SHP77 treated with DMSO at 0.1 percent for 48 hours (cell line): ENCODE measurements at regions not wholly inside any gene's neighbourhood (a gene's known extent, or its start where the extent isn't known, plus 50 kb on each side); places are given as distances from the start of the nearest gene placed in this dataset.

ENCODE experiments used
- DNase-seq: peaks from one replicate; lab custom pipeline; 2025; lab: John Stamatoyannopoulos, UW

DNA sequence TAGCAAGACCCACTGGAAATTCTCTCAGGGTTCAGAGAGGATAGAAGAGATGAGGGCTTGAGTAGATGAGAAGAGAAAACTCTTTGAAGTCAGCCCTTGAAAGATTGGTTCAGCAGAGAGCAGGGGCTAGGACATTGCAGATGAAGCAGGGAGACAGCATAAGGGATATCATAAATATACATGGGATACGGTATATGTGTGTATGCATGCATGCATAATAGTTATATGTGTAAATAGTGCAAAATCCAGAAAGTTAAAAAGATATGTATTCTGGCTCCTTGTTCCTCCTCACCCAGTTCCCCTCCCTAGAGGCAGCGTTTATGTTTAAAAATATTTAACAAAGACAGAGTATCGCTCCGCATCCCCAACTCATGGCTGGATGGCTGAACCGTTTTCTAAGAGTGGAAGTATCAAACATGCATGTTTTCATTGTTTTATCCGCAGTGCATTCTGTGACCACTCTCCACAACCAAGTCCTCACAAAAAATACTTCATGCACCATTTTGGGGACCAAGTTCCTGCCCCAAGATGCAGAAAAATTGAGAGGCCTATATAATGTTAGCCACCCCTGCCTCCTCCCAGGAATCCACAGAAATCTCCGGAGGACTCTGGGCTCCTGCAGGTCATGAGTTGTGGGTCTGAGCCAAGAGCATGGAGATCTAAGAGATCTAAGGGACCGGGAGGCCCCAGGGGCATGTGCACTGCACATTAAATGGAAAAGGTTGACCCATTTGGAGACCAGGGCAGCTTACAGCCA lies 119.5 kb downstream of the MTX3 start:
- DNase-seq = no peak

DNA sequence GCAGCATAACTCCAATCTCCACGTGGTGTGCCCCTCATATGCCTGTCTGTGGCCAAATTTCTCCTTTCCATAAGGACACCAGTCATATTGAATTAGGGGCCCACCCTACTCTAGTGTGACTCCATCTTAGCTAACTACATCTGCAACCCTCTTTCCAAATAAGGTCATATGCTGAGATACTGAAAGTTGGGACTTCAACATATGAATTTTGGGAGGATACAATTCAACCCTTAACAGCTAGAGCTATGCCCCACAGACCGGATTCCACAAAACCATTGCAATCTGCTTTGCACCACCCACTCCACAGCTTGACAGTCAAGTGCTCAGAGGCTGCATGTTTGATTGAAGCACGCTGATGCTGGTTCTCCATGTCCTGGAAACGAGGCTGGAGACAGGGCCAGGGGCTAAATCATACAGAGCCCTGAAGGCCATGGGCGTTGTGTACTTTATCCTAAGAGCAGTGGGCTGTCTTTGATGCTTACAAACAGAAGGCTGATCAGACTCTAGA lies 122.8 kb downstream of the MTX3 start:
- no peak for DNase-seq

DNA sequence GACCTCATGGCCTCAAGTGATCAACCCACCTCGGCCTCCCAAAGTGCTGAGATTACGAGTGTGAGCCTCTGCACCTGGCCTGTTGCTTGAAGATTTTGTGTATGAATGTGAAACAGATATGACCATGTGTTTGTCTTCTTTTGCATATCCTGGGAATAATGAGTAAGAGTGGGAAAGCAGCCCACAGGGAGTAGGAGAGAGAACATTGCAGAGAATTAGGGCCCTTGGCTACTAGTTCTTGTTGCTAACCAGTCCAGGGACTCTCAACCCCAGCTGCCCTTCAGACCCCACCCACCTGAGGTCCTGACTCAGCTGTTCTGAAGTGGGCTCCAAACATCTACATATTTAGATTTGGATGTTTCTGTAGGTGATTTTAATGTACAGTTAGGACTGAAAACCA lies 125.5 kb downstream of the MTX3 start:
- no peak for DNase-seq

DNA sequence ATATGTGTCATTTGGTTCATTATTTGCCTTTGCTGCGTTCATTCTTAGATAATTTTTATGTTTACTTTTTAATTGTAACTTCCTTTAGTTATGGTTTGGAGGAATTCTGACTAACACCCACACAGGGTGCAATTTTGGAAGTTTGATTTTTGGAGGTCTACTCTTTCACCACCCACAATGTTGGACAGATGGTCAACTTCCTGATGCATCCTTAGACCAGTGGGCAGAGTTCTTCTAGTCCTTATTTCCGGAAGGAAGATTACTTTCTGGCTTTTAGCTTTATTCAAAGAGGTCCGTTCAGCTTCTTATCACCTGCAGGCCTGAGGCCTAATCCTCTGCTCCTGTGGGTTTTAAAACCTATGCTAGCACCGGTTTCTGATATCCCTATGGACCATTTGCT lies 126.7 kb downstream of the MTX3 start:
- DNase-seq = no peak

DNA sequence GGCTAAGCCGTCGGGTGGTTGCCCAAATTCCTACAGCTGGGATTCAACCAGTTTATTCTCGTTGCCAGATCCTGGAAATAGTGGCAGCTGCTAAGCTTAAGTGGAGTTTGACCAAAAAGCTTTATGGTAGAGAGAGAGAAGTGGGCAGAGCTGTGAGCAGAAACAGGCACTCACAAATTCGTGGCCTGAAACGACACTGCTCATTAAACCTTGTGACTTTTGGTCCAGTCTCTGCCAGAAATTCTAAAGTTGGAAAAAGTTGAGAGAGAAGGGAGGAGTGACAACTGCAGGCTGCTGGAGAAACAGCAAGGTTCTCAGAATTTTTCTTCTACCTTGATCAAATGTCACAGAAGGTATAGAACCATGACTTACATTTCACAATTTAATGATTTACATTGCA lies 131.5 kb downstream of the MTX3 start:
- DNase-seq = no peak

DNA sequence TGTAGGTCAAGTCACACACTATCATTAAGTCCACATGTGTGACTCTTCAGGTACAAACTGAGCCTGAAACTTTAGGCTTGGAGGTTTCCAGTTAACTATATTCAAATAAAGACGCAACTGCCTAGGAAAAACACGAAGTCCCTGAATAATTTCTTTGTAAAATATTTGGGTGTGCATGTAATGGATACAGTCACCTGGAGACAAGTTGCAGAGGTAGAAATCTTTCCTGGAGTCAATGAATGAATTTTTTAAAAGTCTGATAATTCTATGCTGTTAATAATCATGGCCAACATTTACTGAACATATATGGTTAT lies 132.7 kb downstream of the MTX3 start:
- DNase-seq = no peak

DNA sequence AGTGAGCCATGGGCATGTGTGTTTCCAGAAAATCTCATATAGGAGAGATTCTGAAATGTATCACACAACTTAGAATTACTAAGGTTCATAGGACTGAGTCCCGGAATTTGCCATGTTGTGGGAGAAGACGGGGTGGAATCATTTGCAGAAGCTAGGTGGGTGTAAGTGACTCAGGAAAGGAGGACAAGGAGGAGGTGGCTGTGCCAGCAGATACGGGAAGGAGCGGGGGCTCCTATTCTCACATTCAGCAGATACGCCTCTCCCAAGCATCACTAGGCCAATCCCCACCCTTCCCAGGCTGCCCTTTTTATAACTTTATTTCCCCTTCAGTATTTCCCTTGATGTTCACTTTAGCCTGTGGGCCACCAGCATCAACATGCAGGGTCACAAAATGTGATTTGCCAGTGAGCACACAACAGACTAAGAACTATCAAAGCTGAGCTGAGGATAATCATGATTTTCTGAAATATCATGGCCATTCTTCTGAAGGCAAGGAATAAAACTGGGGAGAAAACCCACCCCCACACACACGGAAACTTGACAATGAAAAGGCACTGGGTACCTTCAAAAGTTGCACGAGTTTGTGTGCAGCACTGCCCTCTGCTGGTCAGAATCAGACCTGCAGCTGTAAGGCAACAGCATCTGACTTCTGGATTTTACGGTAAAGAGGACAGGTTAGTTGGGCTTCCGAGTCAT lies 133.2 kb downstream of the MTX3 start:
- peak; percentile 10 for DNase-seq

DNA sequence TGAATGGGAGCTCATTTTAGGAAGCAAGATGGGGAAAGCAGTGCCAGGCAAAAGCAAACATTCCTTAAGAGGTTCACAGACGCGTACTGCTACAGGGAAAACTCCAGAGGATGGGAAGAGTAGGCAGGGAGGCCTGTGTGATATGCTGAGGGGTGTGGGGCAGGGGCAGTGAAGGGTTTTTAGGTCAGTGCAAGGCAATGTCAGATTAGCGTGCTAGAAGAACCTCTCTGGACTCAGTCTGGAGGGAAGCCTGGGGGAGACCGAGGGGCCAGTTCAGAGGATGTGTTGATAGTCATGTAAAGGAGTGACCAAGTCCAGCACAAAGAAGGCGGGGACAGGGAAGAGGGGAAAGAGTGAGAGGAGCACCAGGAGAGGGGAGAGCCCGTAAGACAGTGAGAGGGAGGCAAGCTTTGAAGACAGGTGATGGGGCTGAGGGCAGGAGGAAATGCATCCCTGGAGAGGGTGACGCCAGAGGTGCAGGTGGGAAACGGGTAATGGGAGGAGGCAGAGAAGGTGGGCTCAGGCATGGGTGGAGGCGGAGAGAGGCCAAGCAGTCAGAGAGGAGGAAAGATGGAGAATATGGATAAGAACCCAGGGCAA lies 134.5 kb downstream of the MTX3 start:
- DNase-seq = no peak

DNA sequence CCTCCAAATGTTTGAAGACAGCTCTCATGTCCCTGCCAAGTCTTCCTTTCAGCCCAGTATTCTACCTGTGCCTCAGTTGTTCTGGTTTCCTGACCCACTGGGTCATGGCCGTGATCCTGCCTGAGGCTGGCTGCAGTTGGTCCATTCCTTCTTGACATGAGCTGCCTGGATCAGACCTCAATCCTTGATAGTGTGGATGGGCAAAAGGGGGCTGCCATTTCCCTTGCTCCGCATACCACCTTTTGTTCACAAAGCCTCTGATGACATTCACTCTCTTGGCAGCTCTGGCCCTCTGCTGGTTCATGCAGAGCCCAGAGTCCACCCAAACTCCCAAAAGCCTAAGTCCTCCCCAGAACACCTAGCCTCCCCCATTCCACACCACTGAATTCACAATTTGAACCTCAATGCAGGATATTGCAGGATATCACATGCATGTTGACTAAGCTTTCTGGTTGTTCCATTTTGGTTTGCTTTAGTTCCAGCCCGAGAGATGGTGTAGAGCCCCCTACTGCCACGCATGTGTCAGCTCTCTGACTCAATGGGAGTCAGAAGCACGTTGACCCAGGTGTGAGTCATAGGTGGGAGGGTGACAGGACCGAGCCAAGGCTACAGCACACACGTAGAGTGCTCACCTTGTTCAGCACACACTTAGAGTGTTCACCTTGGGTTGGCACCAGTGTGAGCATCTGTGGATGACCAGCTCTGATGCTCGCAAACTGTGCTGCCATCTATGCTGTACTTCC lies 137.2 kb downstream of the MTX3 start:
- no peak for DNase-seq

DNA sequence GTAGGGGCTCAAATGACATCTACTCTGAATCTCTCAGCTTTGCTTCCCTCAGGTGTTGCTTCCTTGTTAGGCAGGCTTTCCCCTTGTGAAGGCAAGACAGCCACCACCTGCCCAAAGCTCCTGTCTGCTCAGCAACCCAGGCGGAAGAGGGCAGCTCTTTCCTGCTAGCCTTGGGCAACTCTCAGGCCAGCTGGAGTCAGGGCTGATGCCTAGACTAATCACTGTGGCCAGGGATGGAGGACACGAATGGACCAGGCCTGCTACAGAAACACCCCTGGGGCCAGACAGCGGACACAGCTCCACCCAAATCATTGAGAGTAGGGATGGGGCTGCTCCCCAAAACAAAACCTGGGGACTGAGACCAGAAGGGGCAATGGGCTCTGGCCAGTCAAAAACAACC lies 138.0 kb downstream of the MTX3 start:
- DNase-seq = no peak

DNA sequence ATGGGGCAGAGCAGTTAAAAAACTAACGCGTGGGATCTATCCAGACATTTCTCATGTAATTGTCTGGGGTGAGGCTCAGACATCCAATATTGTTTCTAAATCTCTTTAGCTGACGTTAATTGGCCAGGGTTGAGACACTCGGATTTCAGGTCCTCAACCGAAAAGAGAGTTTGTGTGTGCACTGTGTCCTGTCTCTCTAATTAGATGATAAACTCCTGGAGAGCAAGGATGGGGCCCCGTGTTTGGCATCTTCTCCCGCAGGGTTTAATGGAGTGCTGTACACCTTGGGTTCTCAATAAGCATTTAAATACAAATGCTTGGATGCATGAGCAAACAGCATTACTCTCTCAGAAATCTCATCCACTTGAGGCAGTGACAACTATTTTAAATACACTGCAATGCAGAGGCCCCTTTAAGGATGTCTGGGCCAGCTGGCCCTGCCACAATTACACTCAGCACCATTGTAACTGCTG lies 139.6 kb downstream of the MTX3 start:
- no peak for DNase-seq

DNA sequence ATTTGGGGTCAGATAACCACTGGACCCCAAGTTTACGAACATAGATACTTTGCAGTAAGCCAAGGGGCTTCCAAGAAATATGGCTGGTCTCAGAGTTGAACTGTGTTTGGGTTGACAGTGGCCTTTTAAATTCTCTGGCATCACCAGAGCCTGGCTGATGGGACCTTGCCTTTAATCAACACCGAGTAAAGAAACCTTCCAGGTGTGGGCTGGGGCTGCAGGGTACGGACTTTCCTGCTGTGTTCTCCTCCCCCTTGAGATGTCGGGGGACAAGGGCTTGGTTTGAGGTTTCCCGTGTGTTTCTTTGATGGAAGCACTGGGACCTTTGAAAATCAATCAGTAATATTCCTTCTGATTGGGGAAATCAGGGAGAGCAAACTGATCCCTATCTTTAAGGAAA lies 140.1 kb downstream of the MTX3 start:
- no peak for DNase-seq

DNA sequence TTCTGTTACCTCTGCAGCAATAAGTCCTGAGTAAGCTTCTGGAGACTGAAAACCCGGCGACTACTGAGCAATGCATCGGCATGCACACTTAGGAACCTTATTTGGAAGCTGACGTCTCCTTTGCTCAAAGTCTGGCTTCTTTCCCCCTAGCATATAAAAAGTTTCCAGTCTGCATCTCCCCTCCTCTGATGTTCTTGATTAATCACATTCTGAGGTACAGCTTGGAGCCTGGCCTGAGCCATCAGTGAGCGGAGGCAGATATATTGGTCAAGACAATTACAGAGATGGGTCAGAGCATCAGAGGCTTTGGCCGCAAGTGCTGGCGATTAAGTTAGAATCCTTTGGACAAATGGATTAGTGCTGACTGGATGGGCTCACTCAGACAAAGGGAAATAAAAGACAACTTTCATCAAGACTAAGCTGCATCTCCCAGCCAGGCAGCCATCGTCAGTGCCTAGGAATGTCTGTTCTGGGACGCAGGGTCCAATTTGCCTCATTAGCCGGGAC lies 140.7 kb downstream of the MTX3 start:
- DNase-seq = no peak

DNA sequence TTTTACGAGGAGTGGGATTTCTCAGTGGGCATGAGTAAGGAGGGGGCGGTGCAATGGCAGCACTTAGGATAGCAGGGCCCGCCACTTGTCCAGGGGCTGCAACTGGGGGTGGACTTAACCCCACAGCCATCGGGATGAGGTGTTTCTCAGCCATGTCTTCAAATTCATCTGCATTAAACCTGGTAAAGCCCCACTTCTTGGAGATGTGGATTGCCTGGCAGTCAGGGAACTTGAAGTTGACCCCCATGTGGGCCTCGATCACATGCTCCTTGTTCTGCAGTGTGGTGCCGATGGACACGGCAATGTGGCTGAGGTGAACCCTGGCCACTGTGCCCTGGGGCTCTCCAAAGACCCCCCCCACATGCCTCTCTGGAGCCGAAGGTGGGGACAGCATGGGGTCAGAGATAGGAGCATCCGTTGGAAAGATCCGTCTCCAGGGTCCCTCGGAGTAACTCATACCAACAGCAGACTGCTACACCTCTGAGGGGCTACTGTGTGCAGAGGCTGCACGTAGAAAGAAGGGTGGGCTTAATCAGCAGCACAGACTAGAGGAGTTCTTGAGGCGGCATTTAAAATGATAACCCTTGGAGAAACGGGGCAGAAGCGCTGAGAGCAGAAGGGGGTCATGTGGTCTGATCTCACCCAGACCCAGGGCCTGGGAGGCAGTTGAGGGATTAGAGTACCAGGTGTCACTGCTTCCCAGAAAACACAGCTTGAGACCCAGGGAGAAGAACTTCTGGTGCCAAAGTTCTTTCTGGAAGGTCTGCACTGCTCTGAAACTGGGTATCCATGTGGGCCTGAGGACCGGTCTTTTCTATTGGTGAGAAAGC lies 141.4 kb downstream of the MTX3 start:
- no peak for DNase-seq
